OCI-LY7 (cell line): ENCODE measurements at regions not wholly inside any gene's neighbourhood (a gene's known extent, or its start where the extent isn't known, plus 50 kb on each side); places are given as distances from the start of the nearest gene placed in this dataset.

Source experiments
- CTCF ChIP-seq: fragments of 200-600 bp; sonication (generic); conservative IDR thresholded peaks from 2 replicates; pipeline ENCODE4 v1.5.1; 2014; ENCODE audit warnings: mild to moderate bottlenecking, antibody characterized with exemption, low read length, moderate library complexity, mixed read lengths
- EZH2phosphoT487 ChIP-seq: fragments of 200-600 bp; sonication (generic); IDR thresholded peaks from 2 replicates; pipeline ENCODE4 v1.6.1; 2018; ENCODE audit warnings: low read depth, borderline replicate concordance, mild to moderate bottlenecking, mixed run types, antibody characterized with exemption, low read length, moderate library complexity, mixed read lengths

GRCh38 chr10:54914049-54914448, 113.0 kb upstream of the PCDH15 start:
- no peak for TF ChIP-seq CTCF
- no peak for TF ChIP-seq EZH2phosphoT487
